HepG2 (cell line): ENCODE measurements at regions not wholly inside any gene's neighbourhood (a gene's known extent, or its start where the extent isn't known, plus 50 kb on each side); places are given as distances from the start of the nearest gene placed in this dataset.

Experiments used
- CREM ChIP-seq, 2 experiments: sonication (generic) in 1 of 2; formaldehyde crosslinking in 1 of 2; IDR thresholded peaks; 2 replicates each; pipeline versions ENCODE4 v1.4.0 to v1.6.1; 2016 to 2020; ENCODE audit warnings: antibody characterized with exemption in 1 of 2, mild to moderate bottlenecking in 1 of 2, missing genetic modification reagents in 1 of 2
- HDAC2 ChIP-seq: sonication (generic); formaldehyde crosslinking; IDR thresholded peaks from 2 replicates; pipeline ENCODE4 v1.4.0; 2020; ENCODE audit warnings: missing genetic modification reagents
- HDAC6 ChIP-seq: fragments of 200-600 bp; sonication (generic); IDR thresholded peaks from 2 replicates; pipeline ENCODE4 v1.7.0; 2017; ENCODE audit warnings: mild to moderate bottlenecking, antibody characterized with exemption, low read length, low read depth
- HIC2 ChIP-seq: sonication (generic); formaldehyde crosslinking; IDR thresholded peaks from 2 replicates; pipeline ENCODE4 v1.9.0; 2022; ENCODE audit warnings: low read depth, missing genetic modification reagents
- HOXA7 ChIP-seq: sonication (generic); formaldehyde crosslinking; IDR thresholded peaks from 2 replicates; pipeline ENCODE4 v1.8.1; 2022; ENCODE audit warnings: mild to moderate bottlenecking, missing genetic modification reagents, moderate library complexity
- POLR2A ChIP-seq, 2 experiments: IDR thresholded peaks; 2 replicates each; pipeline ENCODE4 v1.6.1; 2011; ENCODE audit warnings: low read depth in 2 of 2, low read length in 2 of 2, mild to moderate bottlenecking in 1 of 2, moderate library complexity in 1 of 2; ENCODE audit not compliant: insufficient read depth in 1 of 2
- ZBTB1 ChIP-seq: sonication (generic); formaldehyde crosslinking; IDR thresholded peaks from 2 replicates; pipeline ENCODE4 v1.4.0; 2020; ENCODE audit warnings: missing genetic modification reagents, borderline replicate concordance
- ZBTB46 ChIP-seq: sonication (generic); formaldehyde crosslinking; IDR thresholded peaks from 2 replicates; pipeline ENCODE4 v1.4.0; 2020; ENCODE audit warnings: mild to moderate bottlenecking, missing genetic modification reagents, borderline replicate concordance
- ZNF792 ChIP-seq: IDR thresholded peaks from 2 replicates; pipeline ENCODE4 v1.6.1; 2016

GRCh38 chr9:97768746-97769145 lies 71.6 kb upstream of the XPA start:
- no peak for TF ChIP-seq CREM (IDR thresholded peaks at IDR 0.05)
- TF ChIP-seq CREM (CRISPR knock-in tag; IDR thresholded peaks at IDR 0.05) = no peak
- TF ChIP-seq POLR2A (IDR thresholded peaks at IDR 0.05; ENCODE audit: insufficient read depth in 1 of 2, low read depth in 2 of 2, low read length in 2 of 2) = no peak
- no peak for TF ChIP-seq ZBTB46 (CRISPR knock-in tag)
- TF ChIP-seq HIC2 (CRISPR knock-in tag) = no peak
- TF ChIP-seq HDAC2 (CRISPR knock-in tag) = no peak
- TF ChIP-seq ZBTB1 (CRISPR knock-in tag) = no peak
- no peak for TF ChIP-seq ZNF792 (CRISPR knock-in tag)
- no peak for TF ChIP-seq HDAC6
- no peak for TF ChIP-seq HOXA7 (CRISPR knock-in tag)
